ENCODE measurements at regions not wholly inside any gene's neighbourhood (a gene's known extent, or its start where the extent isn't known, plus 50 kb on each side); places are given as distances from the start of the nearest gene placed in this dataset.

DNA sequence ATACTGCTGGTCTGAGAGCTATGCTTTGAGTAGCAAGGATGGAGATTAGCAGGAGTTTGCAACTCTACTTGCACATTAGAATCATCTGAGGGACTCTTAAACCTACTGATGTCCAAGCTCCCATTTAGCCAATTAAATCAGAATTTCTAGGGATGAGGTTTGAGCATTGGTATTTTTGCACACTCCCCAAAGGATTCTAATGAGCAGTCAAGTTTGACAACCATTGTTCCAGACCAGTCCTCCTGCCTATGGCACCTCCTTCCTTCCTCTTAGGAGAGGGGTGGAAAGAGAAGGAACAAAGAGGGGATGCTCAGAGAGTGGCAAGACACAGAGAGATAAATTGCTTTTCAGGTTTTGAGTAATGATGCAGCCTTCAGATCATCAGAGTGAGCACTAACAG lies 275.5 kb upstream of the ROPN1 start:
- no peak for TF ChIP-seq CTCF (IDR thresholded peaks at IDR 0.05)
- no peak for TF ChIP-seq POLR2A (IDR thresholded peaks at IDR 0.05)

Measured in right lobe of liver (tissue), 4 donors.